Endodermal cell (in vitro differentiated cells): ENCODE measurements at regions not wholly inside any gene's neighbourhood (a gene's known extent, or its start where the extent isn't known, plus 50 kb on each side); places are given as distances from the start of the nearest gene placed in this dataset.
A peak's percentile ranks its signal among the peaks of the same experiment; 100 is the strongest.

Experiments used
- DNase-seq: peaks from one replicate; pipeline ENCODE4 v3.0.0-alpha.2; 2017
- H3K27ac ChIP-seq: 2 replicates; pipeline ENCODE4 v1.5.1; 2013; ENCODE audit warnings: mild to moderate bottlenecking, low read depth, low read length, moderate library complexity
- H3K27me3 ChIP-seq: 2 replicates; pipeline ENCODE4 v1.6.1; 2013; ENCODE audit warnings: mild to moderate bottlenecking, low read length, moderate library complexity; ENCODE audit not compliant: insufficient read depth, control insufficient read depth, poor library complexity, severe bottlenecking
- H3K36me3 ChIP-seq: 2 replicates; pipeline ENCODE4 v1.7.0; 2013; ENCODE audit warnings: mild to moderate bottlenecking, low read length, moderate library complexity; ENCODE audit not compliant: control insufficient read depth, insufficient read depth
- H3K4me1 ChIP-seq: one replicate; pipeline ENCODE4 v1.7.0; 2013; ENCODE audit warnings: low read length; ENCODE audit not compliant: control insufficient read depth, insufficient read depth
- H3K4me3 ChIP-seq: 2 replicates; pipeline ENCODE4 v1.5.1; 2013; ENCODE audit warnings: mild to moderate bottlenecking, low read length, moderate library complexity
- H3K9ac ChIP-seq: 2 replicates; pipeline ENCODE4 v1.6.1; 2013; ENCODE audit warnings: mild to moderate bottlenecking, low read length, moderate library complexity; ENCODE audit not compliant: poor library complexity, severe bottlenecking; ENCODE audit errors: extremely low read depth
- H3K9me3 ChIP-seq: 2 replicates; pipeline ENCODE4 v1.6.1; 2013; ENCODE audit warnings: mild to moderate bottlenecking, low read length, moderate library complexity; ENCODE audit not compliant: control insufficient read depth
- H3K27ac Mint-ChIP-seq: 2 replicates; pipeline ENCODE4 v1.8.0; 2020; ENCODE audit warnings: mixed read lengths
- H3K27me3 Mint-ChIP-seq: 2 replicates; pipeline ENCODE4 v1.8.0; 2021; ENCODE audit warnings: mild to moderate bottlenecking, mixed read lengths; ENCODE audit not compliant: insufficient read depth
- H3K36me3 Mint-ChIP-seq: 2 replicates; pipeline ENCODE4 v1.8.0; 2020; ENCODE audit warnings: low read depth, mixed read lengths
- H3K4me1 Mint-ChIP-seq: 2 replicates; pipeline ENCODE4 v1.8.0; 2020; ENCODE audit warnings: mixed read lengths
- H3K4me3 Mint-ChIP-seq: 2 replicates; pipeline ENCODE4 v1.8.0; 2020; ENCODE audit warnings: mild to moderate bottlenecking, moderate library complexity, mixed read lengths
- H3K9me3 Mint-ChIP-seq: 2 replicates; pipeline ENCODE4 v1.8.0; 2020; ENCODE audit warnings: mild to moderate bottlenecking, mixed read lengths
- WGBS, 2 experiments: methylation state at CpG; one replicate each; pipeline versions ENCODE4 v1.1.5 to v1.1.7; 2013; ENCODE audit warnings: missing lambda C conversion rate in 2 of 2, mixed read lengths in 1 of 2; ENCODE audit not compliant: insufficient coverage in 1 of 2, insufficient read length in 1 of 2; 5-methylcytosine and 5-hydroxymethylcytosine counted together
- TF ChIP-seq, protein P1 (sequence below): fragments of 200-600 bp; sonication (generic); conservative IDR thresholded peaks from 2 replicates; pipeline ENCODE4 v1.5.0; 2021; ENCODE audit warnings: antibody characterized with exemption, mild to moderate bottlenecking

GRCh38 chr2:34822616-34823015, 1223.5 kb upstream of the FAM98A start:
- H3K4me3 Mint-ChIP-seq: no peak overlapping the region
- peaks cover 3% of the 10 kb centered on the region for H3K36me3 Mint-ChIP-seq
- Histone ChIP-seq H3K9ac (no peak overlapping the region), H3K4me3 (no peak overlapping the region), H3K27ac (no peak overlapping the region), H3K4me1 (no peaks in the 10 kb centered on the region), H3K36me3 (no peaks in the 10 kb centered on the region), H3K9me3 (no peaks in the 10 kb centered on the region), H3K27me3 (no peaks in the 10 kb centered on the region)
- DNase-seq: no peak
- TF ChIP-seq, protein P1, sequence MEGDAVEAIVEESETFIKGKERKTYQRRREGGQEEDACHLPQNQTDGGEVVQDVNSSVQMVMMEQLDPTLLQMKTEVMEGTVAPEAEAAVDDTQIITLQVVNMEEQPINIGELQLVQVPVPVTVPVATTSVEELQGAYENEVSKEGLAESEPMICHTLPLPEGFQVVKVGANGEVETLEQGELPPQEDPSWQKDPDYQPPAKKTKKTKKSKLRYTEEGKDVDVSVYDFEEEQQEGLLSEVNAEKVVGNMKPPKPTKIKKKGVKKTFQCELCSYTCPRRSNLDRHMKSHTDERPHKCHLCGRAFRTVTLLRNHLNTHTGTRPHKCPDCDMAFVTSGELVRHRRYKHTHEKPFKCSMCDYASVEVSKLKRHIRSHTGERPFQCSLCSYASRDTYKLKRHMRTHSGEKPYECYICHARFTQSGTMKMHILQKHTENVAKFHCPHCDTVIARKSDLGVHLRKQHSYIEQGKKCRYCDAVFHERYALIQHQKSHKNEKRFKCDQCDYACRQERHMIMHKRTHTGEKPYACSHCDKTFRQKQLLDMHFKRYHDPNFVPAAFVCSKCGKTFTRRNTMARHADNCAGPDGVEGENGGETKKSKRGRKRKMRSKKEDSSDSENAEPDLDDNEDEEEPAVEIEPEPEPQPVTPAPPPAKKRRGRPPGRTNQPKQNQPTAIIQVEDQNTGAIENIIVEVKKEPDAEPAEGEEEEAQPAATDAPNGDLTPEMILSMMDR: no peak
- H3K27me3 Mint-ChIP-seq: no peaks in the 10 kb centered on the region
- peaks cover 8% of the 10 kb centered on the region for H3K4me1 Mint-ChIP-seq
- H3K27ac Mint-ChIP-seq: no peak overlapping the region
- 96 to 100% methylated on average over 3 of the region's 3 CpGs for WGBS, 2 experiments
- H3K9me3 Mint-ChIP-seq: peaks cover 8% of the 10 kb centered on the region

DNA sequence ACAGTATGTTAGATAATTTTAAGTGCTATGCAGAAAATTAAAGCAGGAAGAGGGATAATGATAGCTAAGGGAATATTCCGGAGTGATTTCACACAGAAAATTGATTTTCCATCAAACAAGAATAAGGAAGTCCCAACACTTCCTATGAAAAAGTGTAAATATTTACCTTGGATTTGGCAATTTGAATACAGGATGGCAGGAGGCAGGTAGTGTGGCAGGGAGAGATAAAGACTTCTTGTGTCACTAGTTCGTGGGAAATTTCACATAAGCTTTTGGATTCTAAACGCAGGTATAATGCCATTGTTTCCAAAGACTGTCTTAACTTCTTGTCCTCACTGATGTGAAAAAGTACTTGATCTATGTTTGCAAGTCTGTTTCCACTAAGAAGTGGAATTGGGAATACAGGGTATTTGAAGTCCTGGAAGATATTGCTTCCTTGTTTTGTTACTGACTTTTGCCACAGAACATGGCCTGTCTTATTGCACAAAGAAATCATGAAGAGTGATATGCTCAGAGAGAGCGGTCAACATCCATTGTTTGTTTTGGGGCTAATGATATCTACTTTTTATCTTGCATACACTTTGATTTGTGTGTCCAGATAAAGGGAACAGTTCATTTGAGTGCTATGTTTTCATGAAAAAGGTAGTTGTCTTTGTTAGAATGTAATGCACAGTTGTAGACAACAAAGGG, 1216.1 kb upstream of the FAM98A start:
- H3K27ac ChIP-seq: no peak overlapping the region
- peak overlapping the region; percentile 17 for H3K27ac Mint-ChIP-seq
- peaks cover 5% of the 10 kb centered on the region for H3K9me3 Mint-ChIP-seq

DNA sequence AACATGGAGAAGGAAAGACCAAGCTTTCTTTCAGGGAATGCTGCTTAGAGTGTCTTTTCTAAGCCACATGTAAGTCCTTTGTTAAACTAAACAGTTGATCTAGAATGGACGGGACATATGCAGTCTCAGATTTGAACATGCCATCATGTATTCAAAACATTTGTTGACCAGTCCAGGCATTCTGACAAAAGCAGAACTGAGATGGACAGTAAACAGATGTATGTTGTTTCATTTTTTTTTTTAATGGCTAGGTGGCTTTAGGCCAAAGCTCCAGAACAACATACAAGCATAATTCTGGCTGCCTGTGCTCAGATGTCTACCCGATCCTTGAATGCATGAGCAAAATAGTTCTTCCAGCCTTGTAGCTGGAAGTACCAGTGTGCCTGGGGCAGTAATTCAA, 1211.4 kb upstream of the FAM98A start:
- Mint-ChIP-seq H3K4me3 (no peak overlapping the region), H3K27ac (no peak overlapping the region), H3K9me3 (no peaks in the 10 kb centered on the region), H3K27me3 (no peaks in the 10 kb centered on the region), H3K36me3 (peaks cover 1% of the 10 kb centered on the region), H3K4me1 (peaks cover 36% of the 10 kb centered on the region)
- no peak overlapping the region for H3K9ac ChIP-seq
- 92 to 95% methylated on average over 2 of the region's 2 CpGs for WGBS, 2 experiments
- no peaks in the 10 kb centered on the region for H3K27me3 ChIP-seq
- H3K27ac ChIP-seq: no peak overlapping the region
- TF ChIP-seq, protein P1: no peak
- H3K4me1 ChIP-seq: peaks cover 5% of the 10 kb centered on the region
- no peaks in the 10 kb centered on the region for H3K9me3 ChIP-seq
- H3K36me3 ChIP-seq: no peaks in the 10 kb centered on the region
- DNase-seq: no peak
- H3K4me3 ChIP-seq: no peak overlapping the region

More for the DNA sequence above, 1216.1 kb upstream of the FAM98A start:
- Mint-ChIP-seq H3K27me3 (no peaks in the 10 kb centered on the region), H3K4me1 (peaks cover 17% of the 10 kb centered on the region), H3K36me3 (peaks cover 3% of the 10 kb centered on the region), H3K4me3 (no peak overlapping the region)
- no peaks in the 10 kb centered on the region for H3K9me3 ChIP-seq
- 84 to 100% methylated on average over 3 to 4 of the region's 4 CpGs for WGBS, 2 experiments
- H3K4me1 ChIP-seq: peaks cover 6% of the 10 kb centered on the region
- DNase-seq: no peak
- H3K36me3 ChIP-seq: no peaks in the 10 kb centered on the region
- no peak overlapping the region for H3K9ac ChIP-seq
- no peaks in the 10 kb centered on the region for H3K27me3 ChIP-seq
- TF ChIP-seq, protein P1: no peak
- no peak overlapping the region for H3K4me3 ChIP-seq
